CD4-positive, alpha-beta memory T cell (primary cell): ENCODE measurements at regions not wholly inside any gene's neighbourhood (a gene's known extent, or its start where the extent isn't known, plus 50 kb on each side); places are given as distances from the start of the nearest gene placed in this dataset.
"Not testable (repeated sequence)": the region's sequence is repeated elsewhere in the genome, so short reads cannot be mapped to it uniquely, and the experiment has no call there.

Experiments used
- CTCF ChIA-PET: fragments of 350-600 bp; sonication (Branson Sonifier 250); formaldehyde crosslinking; loops from one replicate; lab custom pipeline; 2021; ENCODE audit warnings: inconsistent platforms; ENCODE audit not compliant: partially characterized antibody; lab: Charles Lee
- POLR2A ChIA-PET: fragments of 350-600 bp; sonication (Branson Sonifier 250); formaldehyde crosslinking; loops from one replicate; lab custom pipeline; 2021; ENCODE audit not compliant: partially characterized antibody; lab: Charles Lee
- DNase-seq, 5 donors: peaks; one replicate each; pipeline versions ENCODE4 v3.0.0 to v3.0.0-alpha.2; 2020 to 2022; ENCODE audit warnings: mixed read lengths in 1 of 5
- H3K27ac ChIP-seq: one replicate; pipeline ENCODE4 v1.7.0; 2013; ENCODE audit warnings: low read depth, low read length
- H3K27me3 ChIP-seq: 2 replicates; pipeline ENCODE4 v1.7.0; 2013; ENCODE audit warnings: mild to moderate bottlenecking, low read length, moderate library complexity; ENCODE audit not compliant: insufficient read depth
- H3K36me3 ChIP-seq: 2 replicates; pipeline ENCODE4 v1.7.0; 2013; ENCODE audit warnings: mild to moderate bottlenecking, low read length, moderate library complexity; ENCODE audit not compliant: insufficient read depth
- H3K4me1 ChIP-seq: 2 replicates; pipeline ENCODE4 v1.7.0; 2013; ENCODE audit warnings: mild to moderate bottlenecking, low read length, moderate library complexity; ENCODE audit not compliant: insufficient read depth
- H3K4me3 ChIP-seq, 2 donors: one replicate each; pipeline ENCODE4 v1.7.0; 2013; ENCODE audit warnings: low read length in 2 of 2, mild to moderate bottlenecking in 1 of 2
- H3K9me3 ChIP-seq, 2 donors: one replicate each; pipeline ENCODE4 v1.7.0; 2013; ENCODE audit warnings: low read length in 2 of 2, control low read depth in 1 of 2; ENCODE audit not compliant: control insufficient read depth in 1 of 2
- H3K27ac Mint-ChIP-seq, 7 donors: one replicate each; pipeline ENCODE4 v1.8.0; 2020 to 2021; ENCODE audit warnings: mixed read lengths in 7 of 7, mild to moderate bottlenecking in 6 of 7, inconsistent platforms in 3 of 7, moderate library complexity in 3 of 7
- H3K27me3 Mint-ChIP-seq, 2 donors: one replicate each; pipeline ENCODE4 v1.8.0; 2020 to 2021; ENCODE audit warnings: mixed read lengths in 2 of 2
- H3K36me3 Mint-ChIP-seq, 2 donors: one replicate each; pipeline ENCODE4 v1.8.0; 2020 to 2021; ENCODE audit warnings: mixed read lengths in 2 of 2, inconsistent platforms in 1 of 2, mild to moderate bottlenecking in 1 of 2
- H3K4me1 Mint-ChIP-seq, 4 donors: one replicate each; pipeline ENCODE4 v1.8.0; 2020 to 2021; ENCODE audit warnings: mixed read lengths in 4 of 4, mild to moderate bottlenecking in 1 of 4
- H3K4me3 Mint-ChIP-seq, 8 donors: one replicate each; pipeline ENCODE4 v1.8.0; 2020 to 2021; ENCODE audit warnings: mixed read lengths in 8 of 8, mild to moderate bottlenecking in 7 of 8, moderate library complexity in 6 of 8, inconsistent platforms in 3 of 8
- H3K9me3 Mint-ChIP-seq, 8 donors: one replicate each; pipeline ENCODE4 v1.8.0; 2020 to 2021; ENCODE audit warnings: mixed read lengths in 8 of 8, mild to moderate bottlenecking in 5 of 8, inconsistent platforms in 3 of 8, moderate library complexity in 1 of 8
- intact Hi-C: fragments of 100-400 bp; cut with micrococcal nuclease; formaldehyde crosslinking; loops from one replicate; pipeline ENCODE4 v1.15.1; 2023

GRCh38 chr6:134763575-134763974 lies 186.3 kb downstream of the ALDH8A1 start:
- intact Hi-C loops, H3K27ac Mint-ChIP-seq, H3K27ac ChIP-seq, H3K9me3 Mint-ChIP-seq, H3K9me3 ChIP-seq, H3K36me3 Mint-ChIP-seq, H3K36me3 ChIP-seq, H3K4me3 ChIP-seq, H3K27me3 ChIP-seq, POLR2A ChIA-PET, H3K4me1 Mint-ChIP-seq, DNase-seq, H3K4me3 Mint-ChIP-seq, H3K4me1 ChIP-seq, CTCF ChIA-PET: not testable (repeated sequence)
- H3K27me3 Mint-ChIP-seq: peaks cover 4 to 13% of the 10 kb centered on the region in 2 donors

- Histone ChIP-seq H3K27ac (no peak overlapping the region), H3K4me1 (no peaks in the 10 kb centered on the region), H3K36me3 (no peaks in the 10 kb centered on the region), H3K9me3 (no peaks in the 10 kb centered on the region), H3K27me3 (no peaks in the 10 kb centered on the region), H3K4me3 (no peak overlapping the region)
- Mint-ChIP-seq H3K36me3 (no peaks in the 10 kb centered on the region), H3K27me3 (peaks cover 3 to 7% of the 10 kb centered on the region in 2 donors), H3K27ac (peak overlapping the region in 1 of 7 donors; percentile 22), H3K9me3 (peaks cover 0 to 2% (median 0%) of the 10 kb centered on the region in 8 donors), H3K4me1 (no peaks in the 10 kb centered on the region), H3K4me3 (no peak overlapping the region)
- no peak for DNase-seq
- ChIA-PET POLR2A (no interaction called here), CTCF (no interaction called here)
- intact Hi-C loops: no loop called here
Measured at GRCh38 chr6:134758621-134759020, 191.3 kb downstream of the ALDH8A1 start.

GRCh38 chr6:134757911-134758361 lies 192.0 kb downstream of the ALDH8A1 start:
- peaks cover 7% of the 10 kb centered on the region in 2 donors for H3K27me3 Mint-ChIP-seq
- H3K4me3 Mint-ChIP-seq: no peak overlapping the region

GRCh38 chr6:134756374-134757025 lies 193.4 kb downstream of the ALDH8A1 start:
- intact Hi-C loops: no loop called here
- Histone ChIP-seq H3K27me3 (no peaks in the 10 kb centered on the region), H3K4me1 (no peaks in the 10 kb centered on the region), H3K36me3 (no peaks in the 10 kb centered on the region), H3K9me3 (no peaks in the 10 kb centered on the region), H3K27ac (no peak overlapping the region), H3K4me3 (no peak overlapping the region)
- ChIA-PET POLR2A (no interaction called here), CTCF (no interaction called here)
- Mint-ChIP-seq H3K4me3 (no peak overlapping the region), H3K9me3 (no peaks in the 10 kb centered on the region), H3K4me1 (peaks cover 0 to 6% (median 3%) of the 10 kb centered on the region in 4 donors), H3K27ac (no peak overlapping the region), H3K27me3 (peaks cover 8 to 10% of the 10 kb centered on the region in 2 donors), H3K36me3 (no peaks in the 10 kb centered on the region)
- DNase-seq: no peak

More at GRCh38 chr6:134757911-134758361, 192.0 kb downstream of the ALDH8A1 start:
- H3K27ac ChIP-seq: no peak overlapping the region
- POLR2A ChIA-PET: no interaction called here
- Mint-ChIP-seq H3K36me3 (no peaks in the 10 kb centered on the region), H3K27ac (no peak overlapping the region), H3K9me3 (no peaks in the 10 kb centered on the region), H3K4me1 (peaks cover 0 to 6% (median 1%) of the 10 kb centered on the region in 4 donors)
- H3K27me3 ChIP-seq: no peaks in the 10 kb centered on the region
- H3K9me3 ChIP-seq: no peaks in the 10 kb centered on the region
- intact Hi-C loops: no loop called here
- CTCF ChIA-PET: no interaction called here
- H3K36me3 ChIP-seq: no peaks in the 10 kb centered on the region
- no peak for DNase-seq
- H3K4me3 ChIP-seq: no peak overlapping the region
- no peaks in the 10 kb centered on the region for H3K4me1 ChIP-seq

- Mint-ChIP-seq H3K4me3 (no peak overlapping the region), H3K9me3 (peaks cover 0 to 1% (median 0%) of the 10 kb centered on the region in 8 donors), H3K27ac (no peak overlapping the region), H3K36me3 (no peaks in the 10 kb centered on the region), H3K27me3 (peaks cover 8 to 11% of the 10 kb centered on the region in 2 donors), H3K4me1 (peaks cover 0 to 6% (median 3%) of the 10 kb centered on the region in 4 donors)
- ChIA-PET CTCF (interaction anchor here (0.7 kb wide), 1 partner anchor 60 kb away, joined by 3 read pairs; no protein-coding TSS in a partner anchor), POLR2A (no interaction called here)
- Histone ChIP-seq H3K27me3 (no peaks in the 10 kb centered on the region), H3K9me3 (no peaks in the 10 kb centered on the region), H3K4me1 (no peaks in the 10 kb centered on the region), H3K36me3 (no peaks in the 10 kb centered on the region), H3K27ac (no peak overlapping the region), H3K4me3 (no peak overlapping the region)
- no peak for DNase-seq
- intact Hi-C loops: no loop called here
Measured at GRCh38 chr6:134754013-134754690, 195.7 kb downstream of the ALDH8A1 start.

- Histone ChIP-seq H3K4me1 (no peaks in the 10 kb centered on the region), H3K9me3 (no peaks in the 10 kb centered on the region), H3K27me3 (no peaks in the 10 kb centered on the region), H3K27ac (no peak overlapping the region), H3K36me3 (no peaks in the 10 kb centered on the region), H3K4me3 (no peak overlapping the region)
- H3K4me1 Mint-ChIP-seq: peaks cover 0 to 6% (median 3%) of the 10 kb centered on the region in 4 donors
- H3K27ac Mint-ChIP-seq: no peak overlapping the region
- peaks cover 11% of the 10 kb centered on the region in 2 donors for H3K27me3 Mint-ChIP-seq
- no peak overlapping the region for H3K4me3 Mint-ChIP-seq
- H3K36me3 Mint-ChIP-seq: no peaks in the 10 kb centered on the region
- intact Hi-C loops: no loop called here
- CTCF ChIA-PET: no interaction called here
- no peak for DNase-seq
- POLR2A ChIA-PET: no interaction called here
- peaks cover 0 to 1% (median 0%) of the 10 kb centered on the region in 8 donors for H3K9me3 Mint-ChIP-seq
Measured at GRCh38 chr6:134753001-134753400, 196.9 kb downstream of the ALDH8A1 start.

GRCh38 chr6:134752445-134752844 lies 197.5 kb downstream of the ALDH8A1 start:
- Mint-ChIP-seq H3K27ac (peak overlapping the region in 1 of 7 donors; percentile 20), H3K4me1 (peaks cover 0 to 6% (median 3%) of the 10 kb centered on the region in 4 donors), H3K4me3 (no peak overlapping the region), H3K36me3 (no peaks in the 10 kb centered on the region), H3K27me3 (peaks cover 11 to 12% of the 10 kb centered on the region in 2 donors), H3K9me3 (peaks cover 0 to 1% (median 0%) of the 10 kb centered on the region in 8 donors)
- Histone ChIP-seq H3K4me3 (no peak overlapping the region), H3K9me3 (no peaks in the 10 kb centered on the region), H3K27ac (no peak overlapping the region), H3K4me1 (no peaks in the 10 kb centered on the region), H3K36me3 (no peaks in the 10 kb centered on the region), H3K27me3 (no peaks in the 10 kb centered on the region)
- ChIA-PET POLR2A (no interaction called here), CTCF (no interaction called here)
- intact Hi-C loops: no loop called here
- DNase-seq: no peak
